Endothelial cell of umbilical vein (primary cell): ENCODE measurements at regions not wholly inside any gene's neighbourhood (a gene's known extent, or its start where the extent isn't known, plus 50 kb on each side); places are given as distances from the start of the nearest gene placed in this dataset.

Experiments
- BruUV-seq: library from RNA; stranded (reverse); fragments of 400-500 nt; replicated peaks from 2 replicates; lab custom pipeline; 2021; lab: Mats Ljungman, UMichigan
- CTCF ChIA-PET: fragments of 300-600, 350-600 bp; sonication (Branson Sonifier 250); formaldehyde crosslinking; loops from one replicate; lab custom pipeline; 2021; ENCODE audit warnings: antibody characterized with exemption, inconsistent platforms; lab: Charles Lee
- POLR2A ChIA-PET: fragments of 300-600, 350-600 bp; sonication (Branson Sonifier 250); formaldehyde crosslinking; loops from one replicate; lab custom pipeline; 2021; ENCODE audit warnings: antibody characterized with exemption, inconsistent platforms; lab: Charles Lee
- DNase-seq: peaks from one replicate; pipeline ENCODE4 v3.0.0-alpha.2; 2011; ENCODE audit warnings: low read depth, low spot score
- FAIRE-seq: peaks from 2 replicates; lab custom pipeline; 2011; peaks lifted over from hg19 to GRCh38; lab: Jason Lieb, UNC
- H2AFZ ChIP-seq: 2 replicates; pipeline ENCODE4 v1.6.0; 2012; ENCODE audit warnings: low read depth, low read length, control low read depth, inconsistent platforms
- H3K27ac ChIP-seq: 2 replicates; pipeline ENCODE4 v1.5.1; 2011; ENCODE audit warnings: low read depth, mild to moderate bottlenecking, control low read depth, low read length, moderate library complexity; ENCODE audit not compliant: insufficient read depth
- H3K27me3 ChIP-seq, 2 experiments: 2 replicates each; pipeline versions ENCODE4 v1.6.0 to v1.6.1; 2011; ENCODE audit warnings: low read length in 2 of 2, mixed read lengths in 1 of 2; ENCODE audit not compliant: control insufficient read depth in 2 of 2, insufficient read depth in 2 of 2
- H3K36me3 ChIP-seq, 2 experiments: 2 replicates in 1 of 2; 3 replicates in 1 of 2; pipeline ENCODE4 v1.5.1; 2011; ENCODE audit warnings: low read length in 2 of 2, mild to moderate bottlenecking in 1 of 2, moderate library complexity in 1 of 2; ENCODE audit not compliant: control insufficient read depth in 2 of 2, insufficient read depth in 2 of 2; ENCODE audit errors: extremely low read depth in 1 of 2
- H3K4me1 ChIP-seq: 3 replicates; pipeline ENCODE4 v1.5.1; 2011; ENCODE audit warnings: mild to moderate bottlenecking, low read length; ENCODE audit not compliant: control insufficient read depth, insufficient read depth; ENCODE audit errors: extremely low read depth
- H3K4me2 ChIP-seq: 2 replicates; pipeline ENCODE4 v1.6.1; 2011; ENCODE audit warnings: low read length, control low read depth, mixed read lengths; ENCODE audit not compliant: insufficient read depth
- H3K4me3 ChIP-seq, 3 experiments: fragments of 200-600 bp in 1 of 3; sonication (generic), shearing (Covaris generic) in 1 of 3; replicated peaks in 1 of 3; 2 replicates each; pipeline ENCODE4 v1.5.1; 2011 to 2016; ENCODE audit warnings: control low read depth in 3 of 3, low read length in 3 of 3, mild to moderate bottlenecking in 2 of 3, inconsistent platforms in 1 of 3, low read depth in 1 of 3, moderate library complexity in 1 of 3; ENCODE audit not compliant: insufficient read depth in 1 of 3
- H3K79me2 ChIP-seq: 2 replicates; pipeline ENCODE4 v1.6.0; 2012; ENCODE audit warnings: low read length, inconsistent platforms; ENCODE audit not compliant: control insufficient read depth, insufficient read depth
- H3K9ac ChIP-seq: replicated peaks from 2 replicates; pipeline ENCODE3; 2011; ENCODE audit warnings: low read length, control low read depth; ENCODE audit not compliant: insufficient read depth; ENCODE audit errors: extremely low read depth
- H3K9me1 ChIP-seq: replicated peaks from 3 replicates; pipeline ENCODE4 v1.6.0; 2011; ENCODE audit warnings: mild to moderate bottlenecking, low read length; ENCODE audit not compliant: control insufficient read depth, insufficient read depth; ENCODE audit errors: extremely low read depth
- H3K9me3 ChIP-seq: replicated peaks from 2 replicates; pipeline ENCODE4 v1.5.1; 2012; ENCODE audit warnings: low read length, inconsistent platforms; ENCODE audit not compliant: control insufficient read depth, insufficient read depth
- H4K20me1 ChIP-seq: replicated peaks from 2 replicates; pipeline ENCODE3; 2011; ENCODE audit warnings: mild to moderate bottlenecking, low read length; ENCODE audit not compliant: control insufficient read depth, insufficient read depth; ENCODE audit errors: extremely low read depth
- CTCF ChIP-seq, 2 donors: IDR thresholded peaks; 1 replicate in 1 of 2; 2 replicates in 1 of 2; pipeline ENCODE4 v1.5.1; 2011; ENCODE audit warnings: low read length in 2 of 2, mild to moderate bottlenecking in 2 of 2, moderate library complexity in 2 of 2, control low read depth in 1 of 2, inconsistent platforms in 1 of 2, low read depth in 1 of 2; ENCODE audit not compliant: insufficient read depth in 1 of 2; ENCODE audit errors: extremely low read depth in 1 of 2
- EZH2 ChIP-seq: IDR thresholded peaks from 2 replicates; pipeline ENCODE4 v1.6.1; 2012; ENCODE audit warnings: borderline replicate concordance, low read depth, mild to moderate bottlenecking, moderate library complexity, low read length, inconsistent platforms; ENCODE audit not compliant: severe bottlenecking
- FOS ChIP-seq: IDR thresholded peaks from 2 replicates; pipeline ENCODE4 v1.6.1; 2011; ENCODE audit warnings: mild to moderate bottlenecking, low read length, moderate library complexity, borderline replicate concordance; ENCODE audit not compliant: insufficient read depth
- GATA2 ChIP-seq: IDR thresholded peaks from 2 replicates; pipeline ENCODE4 v1.7.0; 2011; ENCODE audit warnings: low read depth, mild to moderate bottlenecking, moderate library complexity, mixed read lengths, low read length; ENCODE audit not compliant: insufficient read length, insufficient read depth
- JUN ChIP-seq: IDR thresholded peaks from 2 replicates; pipeline ENCODE4 v1.6.1; 2011; ENCODE audit warnings: borderline replicate concordance, low read depth; ENCODE audit not compliant: insufficient read length, insufficient read depth
- MAX ChIP-seq: IDR thresholded peaks from 2 replicates; pipeline ENCODE4 v1.6.1; 2011; ENCODE audit not compliant: insufficient read depth, insufficient read length
- MYC ChIP-seq: IDR thresholded peaks from one replicate; pipeline ENCODE4 v1.6.1; 2011; ENCODE audit warnings: mild to moderate bottlenecking, low read depth, low read length
- POLR2A ChIP-seq: IDR thresholded peaks from 2 replicates; pipeline ENCODE4 v1.6.1; 2012; ENCODE audit warnings: low read depth, mild to moderate bottlenecking, control low read depth, low read length
- POLR2AphosphoS5 ChIP-seq: IDR thresholded peaks from 2 replicates; pipeline ENCODE4 v1.6.1; 2012; ENCODE audit warnings: low read depth, mild to moderate bottlenecking, control low read depth, low read length, moderate library complexity; ENCODE audit not compliant: insufficient read depth
- dilution Hi-C: fragments of 300-500 bp; cut with MboI; formaldehyde crosslinking; loops from one replicate; pipeline ENCODE4 v1.15.0; 2019; ENCODE audit warnings: low sequenced_read_pairs; ENCODE audit not compliant: extremely low pct_ligation_motif_present
- intact Hi-C: fragments of 100-400 bp; cut with micrococcal nuclease; formaldehyde crosslinking; loops from one replicate; pipeline ENCODE4 v1.10.0; 2022

GRCh38 chrX:30008031-30008430 lies 207.3 kb upstream of the MAGEB2 start:
- H3K9ac ChIP-seq = no peak overlapping the region
- no peak overlapping the region for H3K27ac ChIP-seq
- BruUV-seq = no TSS peak
- H3K4me3 ChIP-seq = no peak overlapping the region
- ChIA-PET CTCF (no interaction called here), POLR2A (no interaction called here)
- H3K36me3 ChIP-seq = no peaks in the 10 kb centered on the region
- dilution Hi-C loops = no loop called here
- TF ChIP-seq EZH2 (no peak), POLR2A (no peak), FOS (no peak), POLR2AphosphoS5 (no peak), MYC (no peak)
- H3K27me3 ChIP-seq = no peaks in the 10 kb centered on the region
- no peaks in the 10 kb centered on the region for H3K9me3 ChIP-seq
- no peak for DNase-seq
- no peaks in the 10 kb centered on the region for H4K20me1 ChIP-seq
- no peaks in the 10 kb centered on the region for H3K9me1 ChIP-seq
- H3K79me2 ChIP-seq = no peaks in the 10 kb centered on the region
- H2AFZ ChIP-seq = no peak overlapping the region
- H3K4me2 ChIP-seq = no peak overlapping the region
- intact Hi-C loops = no loop called here
- no peak for FAIRE-seq
- H3K4me1 ChIP-seq = no peaks in the 10 kb centered on the region

GRCh38 chrX:30010471-30010870 lies 204.9 kb upstream of the MAGEB2 start:
- Histone ChIP-seq H3K4me2 (no peak overlapping the region), H3K36me3 (no peaks in the 10 kb centered on the region), H3K79me2 (no peaks in the 10 kb centered on the region), H3K9me1 (no peaks in the 10 kb centered on the region), H3K27me3 (no peaks in the 10 kb centered on the region), H3K4me1 (no peaks in the 10 kb centered on the region), H3K27ac (no peak overlapping the region), H3K9me3 (no peaks in the 10 kb centered on the region), H2AFZ (no peak overlapping the region), H3K9ac (no peak overlapping the region), H3K4me3 (no peak overlapping the region), H4K20me1 (no peaks in the 10 kb centered on the region)
- FAIRE-seq (no peak), DNase-seq (no peak)
- ChIA-PET CTCF (interaction anchor here (1.2 kb wide), 1 partner anchor 12 kb away, joined by 4 read pairs; no protein-coding TSS in a partner anchor), POLR2A (interaction anchor here (0.6 kb wide), 1 partner anchor 395 kb away, joined by 3 read pairs; no protein-coding TSS in a partner anchor)
- TF ChIP-seq CTCF (IDR thresholded peaks at IDR 0.05; ENCODE audit: extremely low read depth in 1 of 2, insufficient read depth in 1 of 2, low read depth in 1 of 2, low read length in 2 of 2) (no peak), JUN (no peak), EZH2 (no peak), MAX (no peak), POLR2A (no peak), MYC (no peak), GATA2 (no peak), POLR2AphosphoS5 (no peak), FOS (no peak)
- dilution Hi-C loops (no loop called here), intact Hi-C loops (no loop called here)
- BruUV-seq = no TSS peak
